ENCODE measurements at regions not wholly inside any gene's neighbourhood (a gene's known extent, or its start where the extent isn't known, plus 50 kb on each side); places are given as distances from the start of the nearest gene placed in this dataset.

DNA sequence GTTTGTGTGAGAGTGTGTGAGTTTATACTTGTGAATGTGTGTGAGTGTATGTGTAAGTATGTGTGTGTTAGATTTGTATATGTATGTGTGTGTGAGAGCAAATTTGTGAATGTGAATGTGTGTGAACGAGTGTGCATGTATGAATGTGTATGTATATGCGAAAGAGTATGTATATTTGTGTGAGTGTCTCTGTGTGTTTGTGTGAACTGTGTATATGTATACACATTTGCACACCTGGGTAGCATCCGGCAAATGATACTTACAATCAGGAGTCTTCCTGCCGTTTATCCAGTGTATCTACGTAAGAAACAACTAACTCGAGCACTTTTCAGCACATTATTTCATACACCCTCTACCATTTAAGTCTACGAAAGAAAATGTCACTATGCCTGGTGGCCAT is 487.4 kb downstream of the TNS3 start:
- no peak overlapping the region for H3K4me3 ChIP-seq (ENCODE audit: low read depth, low read length)
- DNase-seq (ENCODE audit: low read depth) = no peak
- TF ChIP-seq CTCF (IDR thresholded peaks at IDR 0.05; ENCODE audit: control insufficient read depth, extremely low read depth, insufficient read depth) = no peak

- no peak for TF ChIP-seq CTCF (IDR thresholded peaks at IDR 0.05; ENCODE audit: control insufficient read depth, extremely low read depth, insufficient read depth)
- H3K4me3 ChIP-seq (ENCODE audit: low read depth, low read length) = no peak overlapping the region
- no peak for DNase-seq (ENCODE audit: low read depth)
Measured at GRCh38 chr7:47093320-47094234, 488.3 kb downstream of the TNS3 start.

DNA sequence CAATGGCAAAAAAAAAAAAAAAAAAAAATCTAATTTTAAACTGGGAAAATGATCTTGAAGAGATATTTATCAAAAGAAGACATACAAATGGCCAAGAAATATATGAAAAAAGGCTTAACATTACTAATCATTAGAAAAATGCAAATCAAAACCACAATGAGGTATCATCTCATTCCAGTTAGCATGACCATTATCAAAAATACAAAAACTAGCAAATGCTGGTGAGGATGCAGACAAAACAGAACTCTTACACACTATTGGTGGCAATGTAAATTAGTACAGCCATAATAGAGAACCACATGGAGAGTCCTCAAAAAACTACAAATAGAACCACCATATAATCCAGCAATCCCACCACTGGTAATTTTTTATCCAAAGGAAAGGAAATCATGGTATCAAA is 489.6 kb downstream of the TNS3 start:
- DNase-seq (ENCODE audit: low read depth) = no peak
- no peak overlapping the region for H3K4me3 ChIP-seq (ENCODE audit: low read depth, low read length)
- TF ChIP-seq CTCF (IDR thresholded peaks at IDR 0.05; ENCODE audit: control insufficient read depth, extremely low read depth, insufficient read depth) = no peak

DNA sequence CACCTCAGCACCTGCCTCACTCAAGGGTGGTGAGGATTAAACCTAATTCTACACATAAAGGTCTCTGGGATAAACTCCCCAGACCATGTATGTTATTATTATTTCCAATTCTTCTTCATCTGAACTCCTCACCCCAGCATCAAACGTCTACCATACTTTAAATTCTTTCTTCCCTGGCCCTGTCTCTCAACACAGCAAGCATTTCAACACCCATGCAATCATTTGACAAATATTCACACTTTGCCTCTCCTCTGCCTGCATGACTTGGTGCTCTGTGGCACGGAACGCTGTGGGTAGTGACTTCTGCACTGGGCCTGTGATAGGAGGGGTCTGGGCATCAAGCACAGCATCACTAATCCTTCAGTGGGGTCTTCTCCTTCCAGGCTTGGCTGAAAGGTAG is 490.8 kb downstream of the TNS3 start:
- no peak for DNase-seq (ENCODE audit: low read depth)
- no peak for TF ChIP-seq CTCF (IDR thresholded peaks at IDR 0.05; ENCODE audit: control insufficient read depth, extremely low read depth, insufficient read depth)
- H3K4me3 ChIP-seq (ENCODE audit: low read depth, low read length) = no peak overlapping the region

DNA sequence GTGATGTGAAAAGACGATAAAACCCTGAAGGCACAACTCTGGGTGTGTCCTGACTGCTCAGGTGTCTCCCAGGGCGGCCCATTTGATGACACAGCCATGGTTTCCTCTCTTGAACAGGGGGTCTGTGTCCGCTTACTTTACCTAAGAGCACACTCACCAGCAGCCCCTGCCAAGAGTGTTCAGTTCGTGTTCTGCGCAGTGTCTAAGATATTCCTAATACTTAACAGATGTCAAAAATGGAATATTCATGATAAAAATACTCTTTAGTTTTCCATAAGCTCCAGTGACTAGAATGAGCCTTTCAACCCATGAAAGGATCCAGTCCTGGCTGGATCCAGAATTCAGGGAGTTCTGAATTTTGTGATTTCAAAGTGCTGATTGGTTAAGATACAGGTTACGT is 492.4 kb downstream of the TNS3 start:
- no peak overlapping the region for H3K4me3 ChIP-seq (ENCODE audit: low read depth, low read length)
- DNase-seq (ENCODE audit: low read depth) = no peak
- TF ChIP-seq CTCF (IDR thresholded peaks at IDR 0.05; ENCODE audit: control insufficient read depth, extremely low read depth, insufficient read depth) = no peak

DNA sequence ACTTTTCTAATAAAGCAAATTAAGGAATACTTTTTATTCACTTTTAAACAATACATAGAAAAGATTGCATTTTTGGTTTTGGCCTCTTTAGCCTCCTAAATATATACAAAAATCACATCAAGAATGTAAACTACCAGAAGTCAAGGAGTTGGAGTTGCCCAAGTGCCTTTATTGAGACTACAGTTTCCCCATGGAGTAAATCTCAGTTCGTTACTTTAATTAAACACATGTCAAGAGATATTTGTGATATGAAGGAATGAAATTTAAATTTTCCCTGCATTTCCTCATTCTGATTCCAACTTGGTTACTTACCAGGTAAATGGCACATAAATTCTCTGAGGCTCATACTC is 492.9 kb downstream of the TNS3 start:
- H3K4me3 ChIP-seq (ENCODE audit: low read depth, low read length) = no peak overlapping the region
- TF ChIP-seq CTCF (IDR thresholded peaks at IDR 0.05; ENCODE audit: control insufficient read depth, extremely low read depth, insufficient read depth) = no peak
- DNase-seq (ENCODE audit: low read depth) = no peak
